ENCODE measurements at regions not wholly inside any gene's neighbourhood (a gene's known extent, or its start where the extent isn't known, plus 50 kb on each side); places are given as distances from the start of the nearest gene placed in this dataset.

DNA sequence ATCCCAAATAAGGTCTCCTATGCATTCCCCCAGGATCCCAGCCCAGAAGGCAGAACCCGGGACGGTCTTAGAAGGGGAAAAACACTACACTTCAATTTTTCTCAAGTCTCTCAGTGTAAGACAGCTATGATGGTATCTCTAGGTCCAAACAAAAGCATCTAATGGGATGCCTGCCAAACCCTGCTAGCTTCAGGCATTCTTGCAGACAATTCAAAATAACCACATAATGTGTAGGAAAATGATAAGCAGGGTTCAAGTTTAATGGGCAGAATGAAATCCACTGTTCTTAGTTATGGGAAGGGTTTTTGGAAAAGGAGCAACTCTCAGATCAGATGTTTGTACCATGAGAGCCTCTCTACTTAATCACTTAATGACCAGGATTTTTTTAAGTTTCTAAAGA is 119.8 kb upstream of the ANO1 start:
- peak; percentile 58 for DNase-seq
- H2BK120ac ChIP-seq (ENCODE audit: low read depth, low read length): no peak overlapping the region
- H3K4me2 ChIP-seq (ENCODE audit: low read length, poor library complexity, severe bottlenecking): no peak overlapping the region
- no peak overlapping the region for H3K14ac ChIP-seq (ENCODE audit: low read length in 2 of 2)
- H3K4ac ChIP-seq (ENCODE audit: low read depth in 1 of 2, low read length in 2 of 2): no peak overlapping the region
- H3K23ac ChIP-seq (ENCODE audit: low read length in 2 of 2): no peak overlapping the region
- no peak overlapping the region for H4K91ac ChIP-seq (ENCODE audit: low read length)
- H4K8ac ChIP-seq (ENCODE audit: low read length): no peak overlapping the region
- H3K36me3 ChIP-seq (ENCODE audit: control insufficient read depth in 1 of 2, insufficient read depth in 2 of 2, low read depth in 1 of 2, low read length in 2 of 2): no peaks in the 10 kb centered on the region
- no peak overlapping the region for H3K9ac ChIP-seq (ENCODE audit: low read length)
- H2AFZ ChIP-seq (ENCODE audit: low read depth, low read length): no peak overlapping the region
- H3K79me1 ChIP-seq (replicated peaks; ENCODE audit: low read length, poor library complexity, severe bottlenecking): no peaks in the 10 kb centered on the region
- no peak overlapping the region for H3K27ac ChIP-seq (ENCODE audit: low read length, poor library complexity, severe bottlenecking)
- no peak overlapping the region for H3K4me3 ChIP-seq (ENCODE audit: insufficient read depth in 1 of 2, low read depth in 1 of 2, low read length in 2 of 2)
- no peak overlapping the region for H2AK5ac ChIP-seq (ENCODE audit: low read length, severe bottlenecking)
- peaks cover 13% of the 10 kb centered on the region for H3K4me1 ChIP-seq (ENCODE audit: control insufficient read depth, insufficient read depth, low read depth, low read length)
- peak overlapping the region in 1 of 2 experiments; percentile 58 for H3K18ac ChIP-seq (ENCODE audit: low read depth in 1 of 2, low read length in 2 of 2)
- H2BK15ac ChIP-seq (ENCODE audit: low read depth, poor library complexity, severe bottlenecking): no peak overlapping the region
- peaks cover 9% of the 10 kb centered on the region for H3K9me3 ChIP-seq (ENCODE audit: control insufficient read depth, low read length)
- H2BK5ac ChIP-seq (ENCODE audit: low read depth, low read length, poor library complexity, severe bottlenecking): no peak overlapping the region
- no peak overlapping the region for H2BK12ac ChIP-seq (ENCODE audit: low read length in 2 of 2)
- H3K27me3 ChIP-seq (ENCODE audit: control insufficient read depth in 1 of 2, insufficient read depth in 1 of 2, low read length in 2 of 2): peaks cover 27 to 30% of the 10 kb centered on the region in 2 experiments
- 75% methylated on average over 2 of the region's 2 CpGs for WGBS

DNA sequence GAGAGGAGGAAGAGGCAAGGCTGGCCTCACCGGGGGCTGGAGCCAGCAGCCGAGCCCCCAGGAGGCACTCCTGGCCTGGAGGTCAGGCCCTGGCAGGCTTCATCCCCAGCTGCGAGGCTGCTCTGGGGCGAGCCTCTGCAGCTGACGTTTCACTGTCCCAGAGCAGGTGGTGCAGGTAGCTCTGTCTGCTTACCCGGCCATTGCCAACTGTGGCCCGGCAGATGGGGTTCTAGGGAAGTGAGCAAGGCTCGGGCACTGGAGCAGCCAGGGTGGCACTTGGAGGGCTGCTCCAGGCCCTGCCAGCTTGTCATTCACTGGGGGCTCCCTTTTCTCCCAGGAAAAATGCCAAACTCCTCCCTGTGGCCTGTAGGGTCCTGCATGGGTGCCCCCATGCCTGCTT is 118.7 kb upstream of the ANO1 start:
- Histone ChIP-seq H3K14ac (ENCODE audit: low read length in 2 of 2) (peak overlapping the region in 1 of 2 experiments; percentile 57), H3K27me3 (ENCODE audit: control insufficient read depth in 1 of 2, insufficient read depth in 1 of 2, low read length in 2 of 2) (peaks cover 26 to 33% of the 10 kb centered on the region in 2 experiments), H3K4ac (ENCODE audit: low read depth in 1 of 2, low read length in 2 of 2) (no peak overlapping the region), H3K9me3 (ENCODE audit: control insufficient read depth, low read length) (peaks cover 9% of the 10 kb centered on the region), H2BK15ac (ENCODE audit: low read depth, poor library complexity, severe bottlenecking) (peak overlapping the region; percentile 60), H4K91ac (ENCODE audit: low read length) (no peak overlapping the region), H3K18ac (ENCODE audit: low read depth in 1 of 2, low read length in 2 of 2) (no peak overlapping the region), H2AFZ (ENCODE audit: low read depth, low read length) (no peak overlapping the region), H4K8ac (ENCODE audit: low read length) (no peak overlapping the region), H3K4me1 (ENCODE audit: control insufficient read depth, insufficient read depth, low read depth, low read length) (peaks cover 13% of the 10 kb centered on the region), H3K23ac (ENCODE audit: low read length in 2 of 2) (no peak overlapping the region), H2BK120ac (ENCODE audit: low read depth, low read length) (no peak overlapping the region), H3K27ac (ENCODE audit: low read length, poor library complexity, severe bottlenecking) (no peak overlapping the region), H2BK12ac (ENCODE audit: low read length in 2 of 2) (peak overlapping the region in 1 of 2 experiments; percentile 7), H2BK5ac (ENCODE audit: low read depth, low read length, poor library complexity, severe bottlenecking) (no peak overlapping the region), H3K36me3 (ENCODE audit: control insufficient read depth in 1 of 2, insufficient read depth in 2 of 2, low read depth in 1 of 2, low read length in 2 of 2) (no peaks in the 10 kb centered on the region), H3K4me3 (ENCODE audit: insufficient read depth in 1 of 2, low read depth in 1 of 2, low read length in 2 of 2) (no peak overlapping the region), H3K9ac (ENCODE audit: low read length) (no peak overlapping the region), H3K4me2 (ENCODE audit: low read length, poor library complexity, severe bottlenecking) (no peak overlapping the region), H3K79me1 (replicated peaks; ENCODE audit: low read length, poor library complexity, severe bottlenecking) (no peaks in the 10 kb centered on the region), H2AK5ac (ENCODE audit: low read length, severe bottlenecking) (no peak overlapping the region)
- DNase-seq: no peak
- 93% methylated on average over 8 of the region's 8 CpGs for WGBS

DNA sequence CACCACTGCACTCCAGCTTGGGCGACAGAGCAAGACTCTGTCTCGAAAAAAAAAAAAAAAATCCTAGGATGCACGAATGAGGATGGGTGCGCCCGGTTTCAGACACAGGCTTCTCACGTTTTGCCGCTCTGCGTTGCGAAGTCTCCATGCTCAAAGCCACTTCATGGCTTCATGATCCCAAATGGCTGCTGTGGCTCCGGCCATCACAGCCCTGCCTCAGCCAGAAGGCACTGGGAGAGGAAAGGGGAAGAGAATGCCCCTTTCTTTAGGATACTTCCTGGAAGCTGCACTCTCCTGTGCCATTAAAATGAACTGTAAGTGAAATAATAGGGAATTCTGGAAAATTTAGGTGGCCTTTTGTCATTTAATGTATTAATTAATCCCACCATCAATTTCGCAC is 116.4 kb upstream of the ANO1 start:
- no peak overlapping the region for H2BK5ac ChIP-seq (ENCODE audit: low read depth, low read length, poor library complexity, severe bottlenecking)
- H3K4ac ChIP-seq (ENCODE audit: low read depth in 1 of 2, low read length in 2 of 2): no peak overlapping the region
- WGBS: 93% methylated on average over 11 of the region's 11 CpGs
- no peak overlapping the region for H3K18ac ChIP-seq (ENCODE audit: low read depth in 1 of 2, low read length in 2 of 2)
- H2BK15ac ChIP-seq (ENCODE audit: low read depth, poor library complexity, severe bottlenecking): no peak overlapping the region
- no peak overlapping the region for H3K4me2 ChIP-seq (ENCODE audit: low read length, poor library complexity, severe bottlenecking)
- H4K91ac ChIP-seq (ENCODE audit: low read length): no peak overlapping the region
- no peak overlapping the region for H3K14ac ChIP-seq (ENCODE audit: low read length in 2 of 2)
- H3K36me3 ChIP-seq (ENCODE audit: control insufficient read depth in 1 of 2, insufficient read depth in 2 of 2, low read depth in 1 of 2, low read length in 2 of 2): no peaks in the 10 kb centered on the region
- no peak overlapping the region for H3K4me3 ChIP-seq (ENCODE audit: insufficient read depth in 1 of 2, low read depth in 1 of 2, low read length in 2 of 2)
- no peak overlapping the region for H3K9ac ChIP-seq (ENCODE audit: low read length)
- no peaks in the 10 kb centered on the region for H3K79me1 ChIP-seq (replicated peaks; ENCODE audit: low read length, poor library complexity, severe bottlenecking)
- H2AFZ ChIP-seq (ENCODE audit: low read depth, low read length): no peak overlapping the region
- peaks cover 2% of the 10 kb centered on the region for H3K4me1 ChIP-seq (ENCODE audit: control insufficient read depth, insufficient read depth, low read depth, low read length)
- no peak overlapping the region for H2BK12ac ChIP-seq (ENCODE audit: low read length in 2 of 2)
- no peak overlapping the region for H3K27ac ChIP-seq (ENCODE audit: low read length, poor library complexity, severe bottlenecking)
- H3K27me3 ChIP-seq (ENCODE audit: control insufficient read depth in 1 of 2, insufficient read depth in 1 of 2, low read length in 2 of 2): peaks cover 20 to 34% of the 10 kb centered on the region in 2 experiments
- no peak overlapping the region for H2BK120ac ChIP-seq (ENCODE audit: low read depth, low read length)
- H4K8ac ChIP-seq (ENCODE audit: low read length): no peak overlapping the region
- H2AK5ac ChIP-seq (ENCODE audit: low read length, severe bottlenecking): no peak overlapping the region
- H3K9me3 ChIP-seq (ENCODE audit: control insufficient read depth, low read length): peaks cover 9% of the 10 kb centered on the region
- H3K23ac ChIP-seq (ENCODE audit: low read length in 2 of 2): no peak overlapping the region
- no peak for DNase-seq

DNA sequence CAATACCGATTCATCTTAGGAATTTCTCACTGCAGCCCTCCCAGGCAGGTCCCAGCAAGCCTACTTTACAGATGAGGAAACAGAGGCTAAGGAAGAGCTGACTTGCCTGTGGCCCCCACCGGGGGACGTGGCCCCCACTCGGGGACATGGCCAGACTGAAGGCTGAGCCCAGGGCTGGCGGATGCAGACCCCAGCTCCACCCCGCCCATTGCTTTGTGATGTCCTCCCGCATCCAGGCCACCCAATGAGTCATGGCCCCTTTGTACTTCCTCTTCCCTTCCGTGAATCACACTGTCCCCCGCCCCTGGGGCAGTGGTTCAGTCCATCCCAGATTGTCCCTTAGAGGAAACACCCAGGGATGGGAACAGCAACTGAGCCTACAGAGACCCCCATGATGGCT is 116.0 kb upstream of the ANO1 start:
- peak; percentile 55 for DNase-seq
- Histone ChIP-seq H3K4me1 (ENCODE audit: control insufficient read depth, insufficient read depth, low read depth, low read length) (no peaks in the 10 kb centered on the region), H3K18ac (ENCODE audit: low read depth in 1 of 2, low read length in 2 of 2) (peak overlapping the region in 1 of 2 experiments; percentile 71), H4K91ac (ENCODE audit: low read length) (peak overlapping the region; percentile 92), H3K27me3 (ENCODE audit: control insufficient read depth in 1 of 2, insufficient read depth in 1 of 2, low read length in 2 of 2) (peaks cover 24 to 33% of the 10 kb centered on the region in 2 experiments), H2AK5ac (ENCODE audit: low read length, severe bottlenecking) (no peak overlapping the region), H3K36me3 (ENCODE audit: control insufficient read depth in 1 of 2, insufficient read depth in 2 of 2, low read depth in 1 of 2, low read length in 2 of 2) (no peaks in the 10 kb centered on the region), H3K9me3 (ENCODE audit: control insufficient read depth, low read length) (peaks cover 9% of the 10 kb centered on the region), H3K79me1 (replicated peaks; ENCODE audit: low read length, poor library complexity, severe bottlenecking) (no peaks in the 10 kb centered on the region), H2AFZ (ENCODE audit: low read depth, low read length) (peak overlapping the region; percentile 10), H3K4me2 (ENCODE audit: low read length, poor library complexity, severe bottlenecking) (no peak overlapping the region), H2BK12ac (ENCODE audit: low read length in 2 of 2) (peak overlapping the region; percentile 33 to 40), H3K9ac (ENCODE audit: low read length) (no peak overlapping the region), H3K27ac (ENCODE audit: low read length, poor library complexity, severe bottlenecking) (no peak overlapping the region), H4K8ac (ENCODE audit: low read length) (peak overlapping the region; percentile 92), H2BK5ac (ENCODE audit: low read depth, low read length, poor library complexity, severe bottlenecking) (no peak overlapping the region), H2BK120ac (ENCODE audit: low read depth, low read length) (peak overlapping the region; percentile 71), H3K4me3 (ENCODE audit: insufficient read depth in 1 of 2, low read depth in 1 of 2, low read length in 2 of 2) (no peak overlapping the region), H2BK15ac (ENCODE audit: low read depth, poor library complexity, severe bottlenecking) (no peak overlapping the region), H3K4ac (ENCODE audit: low read depth in 1 of 2, low read length in 2 of 2) (peak overlapping the region in 1 of 2 experiments; percentile 9), H3K23ac (ENCODE audit: low read length in 2 of 2) (no peak overlapping the region), H3K14ac (ENCODE audit: low read length in 2 of 2) (no peak overlapping the region)
- 54% methylated on average over 9 of the region's 9 CpGs for WGBS
